ENCODE measurements at regions not wholly inside any gene's neighbourhood (a gene's known extent, or its start where the extent isn't known, plus 50 kb on each side); places are given as distances from the start of the nearest gene placed in this dataset.

- no peak for TF ChIP-seq CTCF (IDR thresholded peaks at IDR 0.05)
- TF ChIP-seq POLR2A (IDR thresholded peaks at IDR 0.05), result no peak
These were observed 370.7 kb upstream of the C1orf174 start for GRCh38 chr1:4270651-4271337.
